ENCODE measurements at regions not wholly inside any gene's neighbourhood (a gene's known extent, or its start where the extent isn't known, plus 50 kb on each side); places are given as distances from the start of the nearest gene placed in this dataset.

DNA sequence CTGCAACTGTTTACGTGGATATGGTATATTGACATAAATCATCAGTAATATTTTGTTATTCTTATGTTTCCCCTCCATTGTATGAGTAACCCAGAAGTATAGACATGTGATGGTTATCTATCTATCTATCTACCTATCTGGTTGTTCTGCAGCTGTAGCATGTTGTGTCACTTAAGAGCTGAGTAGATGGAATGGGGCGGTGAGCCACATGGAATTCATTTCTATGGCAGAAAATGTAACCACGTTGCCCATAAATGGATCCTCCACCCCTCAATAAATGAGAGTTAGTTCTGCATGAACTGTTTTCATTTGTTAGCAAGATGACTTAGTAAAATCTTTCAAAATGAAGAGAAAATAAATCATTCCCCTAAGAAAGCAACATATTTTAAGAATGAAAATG is 553.2 kb downstream of the MAT2B start:
- no peak for FAIRE-seq
- Histone ChIP-seq H3K27ac (ENCODE audit: extremely low read length, insufficient read depth, low read length) (no peak overlapping the region), H3K4me2 (ENCODE audit: low read depth, low read length) (no peak overlapping the region), H3K9me3 (ENCODE audit: low read length) (peaks cover 10% of the 10 kb centered on the region), H3K4me3 (replicated peaks in 1 of 3; ENCODE audit: insufficient read depth in 1 of 3, low read depth in 2 of 3, low read length in 3 of 3) (no peak overlapping the region), H3K36me3 (replicated peaks in 1 of 2; ENCODE audit: control insufficient read depth in 1 of 2, insufficient read depth in 2 of 2, low read length in 2 of 2) (no peaks in the 10 kb centered on the region), H3K9ac (ENCODE audit: insufficient read depth, low read depth, low read length) (no peak overlapping the region), H3K27me3 (ENCODE audit: control insufficient read depth in 1 of 2, insufficient read depth in 2 of 2, low read length in 2 of 2) (no peaks in the 10 kb centered on the region), H3K79me2 (ENCODE audit: insufficient read depth, low read length) (no peaks in the 10 kb centered on the region), H3K4me1 (ENCODE audit: insufficient read depth, low read length) (no peaks in the 10 kb centered on the region), H4K20me1 (ENCODE audit: insufficient read depth, low read length) (no peaks in the 10 kb centered on the region), H2AFZ (ENCODE audit: low read length) (no peak overlapping the region)
- in situ Hi-C loops (cut with HindIII; ENCODE audit: extremely low pct_ligation_motif_present, low pct_unique_long_range_greater_than_20kb) (no loop called here), intact Hi-C loops (cut with micrococcal nuclease; ENCODE audit: unreplicated experiment) (no loop called here)
- TF ChIP-seq PITX1 (CRISPR knock-in tag; IDR thresholded peaks at IDR 0.05) (no peak), ZNF160 (CRISPR knock-in tag; IDR thresholded peaks at IDR 0.05) (no peak), ZFYVE20 (CRISPR knock-in tag; IDR thresholded peaks at IDR 0.05; ENCODE audit: borderline replicate concordance, low read depth) (no peak), RNF219 (CRISPR knock-in tag; IDR thresholded peaks at IDR 0.05) (no peak), ZNF543 (CRISPR knock-in tag; IDR thresholded peaks at IDR 0.05) (no peak), ZEB1 (IDR thresholded peaks at IDR 0.05; ENCODE audit: insufficient replicate concordance, low read depth) (no peak), FOXK1 (CRISPR knock-in tag; IDR thresholded peaks at IDR 0.05; ENCODE audit: borderline replicate concordance, low read depth) (no peak), DNMT3B (CRISPR knock-in tag; conservative IDR thresholded peaks at IDR 0.05) (no peak), SIX4 (CRISPR knock-in tag; IDR thresholded peaks at IDR 0.05) (no peak)
- TF ChIP-seq, protein P1, sequence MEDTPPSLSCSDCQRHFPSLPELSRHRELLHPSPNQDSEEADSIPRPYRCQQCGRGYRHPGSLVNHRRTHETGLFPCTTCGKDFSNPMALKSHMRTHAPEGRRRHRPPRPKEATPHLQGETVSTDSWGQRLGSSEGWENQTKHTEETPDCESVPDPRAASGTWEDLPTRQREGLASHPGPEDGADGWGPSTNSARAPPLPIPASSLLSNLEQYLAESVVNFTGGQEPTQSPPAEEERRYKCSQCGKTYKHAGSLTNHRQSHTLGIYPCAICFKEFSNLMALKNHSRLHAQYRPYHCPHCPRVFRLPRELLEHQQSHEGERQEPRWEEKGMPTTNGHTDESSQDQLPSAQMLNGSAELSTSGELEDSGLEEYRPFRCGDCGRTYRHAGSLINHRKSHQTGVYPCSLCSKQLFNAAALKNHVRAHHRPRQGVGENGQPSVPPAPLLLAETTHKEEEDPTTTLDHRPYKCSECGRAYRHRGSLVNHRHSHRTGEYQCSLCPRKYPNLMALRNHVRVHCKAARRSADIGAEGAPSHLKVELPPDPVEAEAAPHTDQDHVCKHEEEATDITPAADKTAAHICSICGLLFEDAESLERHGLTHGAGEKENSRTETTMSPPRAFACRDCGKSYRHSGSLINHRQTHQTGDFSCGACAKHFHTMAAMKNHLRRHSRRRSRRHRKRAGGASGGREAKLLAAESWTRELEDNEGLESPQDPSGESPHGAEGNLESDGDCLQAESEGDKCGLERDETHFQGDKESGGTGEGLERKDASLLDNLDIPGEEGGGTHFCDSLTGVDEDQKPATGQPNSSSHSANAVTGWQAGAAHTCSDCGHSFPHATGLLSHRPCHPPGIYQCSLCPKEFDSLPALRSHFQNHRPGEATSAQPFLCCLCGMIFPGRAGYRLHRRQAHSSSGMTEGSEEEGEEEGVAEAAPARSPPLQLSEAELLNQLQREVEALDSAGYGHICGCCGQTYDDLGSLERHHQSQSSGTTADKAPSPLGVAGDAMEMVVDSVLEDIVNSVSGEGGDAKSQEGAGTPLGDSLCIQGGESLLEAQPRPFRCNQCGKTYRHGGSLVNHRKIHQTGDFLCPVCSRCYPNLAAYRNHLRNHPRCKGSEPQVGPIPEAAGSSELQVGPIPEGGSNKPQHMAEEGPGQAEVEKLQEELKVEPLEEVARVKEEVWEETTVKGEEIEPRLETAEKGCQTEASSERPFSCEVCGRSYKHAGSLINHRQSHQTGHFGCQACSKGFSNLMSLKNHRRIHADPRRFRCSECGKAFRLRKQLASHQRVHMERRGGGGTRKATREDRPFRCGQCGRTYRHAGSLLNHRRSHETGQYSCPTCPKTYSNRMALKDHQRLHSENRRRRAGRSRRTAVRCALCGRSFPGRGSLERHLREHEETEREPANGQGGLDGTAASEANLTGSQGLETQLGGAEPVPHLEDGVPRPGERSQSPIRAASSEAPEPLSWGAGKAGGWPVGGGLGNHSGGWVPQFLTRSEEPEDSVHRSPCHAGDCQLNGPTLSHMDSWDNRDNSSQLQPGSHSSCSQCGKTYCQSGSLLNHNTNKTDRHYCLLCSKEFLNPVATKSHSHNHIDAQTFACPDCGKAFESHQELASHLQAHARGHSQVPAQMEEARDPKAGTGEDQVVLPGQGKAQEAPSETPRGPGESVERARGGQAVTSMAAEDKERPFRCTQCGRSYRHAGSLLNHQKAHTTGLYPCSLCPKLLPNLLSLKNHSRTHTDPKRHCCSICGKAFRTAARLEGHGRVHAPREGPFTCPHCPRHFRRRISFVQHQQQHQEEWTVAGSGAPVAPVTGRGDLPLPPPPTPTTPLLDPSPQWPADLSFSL (CRISPR knock-in tag; IDR thresholded peaks at IDR 0.05) = no peak
- no TSS peak for BruUV-seq (replicated peaks)
- no peak for ATAC-seq
- POLR2A ChIA-PET = no interaction called here
- no peak for DNase-seq (ENCODE audit: low spot score)
- WGBS (ENCODE audit: low lambda C conversion rate) = 0% methylated on average over 3 of the region's 3 CpGs
- CTCF ChIA-PET (ENCODE audit: low intra/inter-chr PET ratio, low total read pairs) = no interaction called here
